ENCODE measurements at regions not wholly inside any gene's neighbourhood (a gene's known extent, or its start where the extent isn't known, plus 50 kb on each side); places are given as distances from the start of the nearest gene placed in this dataset.
"Not testable (repeated sequence)": the region's sequence is repeated elsewhere in the genome, so short reads cannot be mapped to it uniquely, and the experiment has no call there.

- H3K27ac ChIP-seq (ENCODE audit: insufficient read length, low read depth, low read length), result no peak overlapping the region
- H3K18ac ChIP-seq (ENCODE audit: insufficient read length, low read depth, low read length), result no peak overlapping the region
- H3K27me3 ChIP-seq (ENCODE audit: insufficient read depth, low read length), result no peaks in the 10 kb centered on the region
- no peak overlapping the region for H3T11ph ChIP-seq (ENCODE audit: low read length)
- H3K23me2 ChIP-seq (ENCODE audit: insufficient read length, low read depth, low read length, poor library complexity, severe bottlenecking), result no peaks in the 10 kb centered on the region
- no peak overlapping the region for H2AFZ ChIP-seq (ENCODE audit: low read length)
- H4K91ac ChIP-seq (ENCODE audit: insufficient read length, low read depth, low read length), result no peak overlapping the region
- WGBS (ENCODE audit: extremely low coverage, insufficient read length, low lambda C conversion rate), result no CpG with 5 or more reads among the region's 1 CpG
- H3K56ac ChIP-seq (ENCODE audit: insufficient read length, low read depth, low read length), result no peak overlapping the region
- Mint-ChIP-seq H3K27me3 (ENCODE audit: low read depth) (no peaks in the 10 kb centered on the region), H3K4me1 (no peaks in the 10 kb centered on the region), H3K36me3 (ENCODE audit: insufficient read depth in 1 of 3, low read depth in 3 of 3) (no peaks in the 10 kb centered on the region), H3K9me3 (no peaks in the 10 kb centered on the region), H3K4me3 (no peak overlapping the region), H3K27ac (no peak overlapping the region)
- H3K9ac ChIP-seq (ENCODE audit: extremely low read depth, insufficient read length, low read length), result no peak overlapping the region
- H2AK5ac ChIP-seq (ENCODE audit: insufficient read length, low read length), result no peak overlapping the region
- no peak overlapping the region for H4K8ac ChIP-seq (replicated peaks; ENCODE audit: insufficient read length, low read depth, low read length)
- no peak overlapping the region for H2BK120ac ChIP-seq (ENCODE audit: low read depth, low read length, poor library complexity, severe bottlenecking)
- no peak overlapping the region for H2BK5ac ChIP-seq (ENCODE audit: insufficient read length, low read length)
- H4K20me1 ChIP-seq (ENCODE audit: control insufficient read depth, insufficient read depth, insufficient read length), result no peaks in the 10 kb centered on the region
- H3K4me2 ChIP-seq (ENCODE audit: insufficient read depth, insufficient read length, low read length), result no peak overlapping the region
- no peak for TF ChIP-seq CTCF (conservative IDR thresholded peaks at IDR 0.05)
- no peak overlapping the region for H3K14ac ChIP-seq (ENCODE audit: insufficient read depth, low read length)
- no peaks in the 10 kb centered on the region for H3K9me3 ChIP-seq (ENCODE audit: control insufficient read depth, low read depth, low read length)
- no peaks in the 10 kb centered on the region for H3K79me2 ChIP-seq (ENCODE audit: insufficient read depth, low read length)
- no peak overlapping the region for H3K4ac ChIP-seq (ENCODE audit: low read depth, low read length)
- H3K4me1 ChIP-seq (ENCODE audit: insufficient read depth, low read length), result no peaks in the 10 kb centered on the region
- H3K23ac ChIP-seq (ENCODE audit: insufficient read length, low read depth, low read length), result no peak overlapping the region
- H2BK20ac ChIP-seq (ENCODE audit: low read depth, low read length, poor library complexity, severe bottlenecking), result no peak overlapping the region
- no peaks in the 10 kb centered on the region for H3K79me1 ChIP-seq (ENCODE audit: insufficient read depth, low read depth, low read length, poor library complexity, severe bottlenecking)
- no peak overlapping the region for H2BK12ac ChIP-seq (ENCODE audit: insufficient read length, low read depth, low read length)
- H2BK15ac ChIP-seq (ENCODE audit: low read depth, low read length), result no peak overlapping the region
- H4K5ac ChIP-seq (ENCODE audit: insufficient read length, low read depth, low read length), result no peak overlapping the region
- DNase-seq, result no peak
Measured at GRCh38 chr3:21962456-21962855, 211.4 kb upstream of the ZNF385D start.

- H3K27ac Mint-ChIP-seq; H2BK120ac ChIP-seq (ENCODE audit: low read depth, low read length, poor library complexity, severe bottlenecking); H3K27me3 Mint-ChIP-seq (ENCODE audit: low read depth); H3K23ac ChIP-seq (ENCODE audit: insufficient read length, low read depth, low read length); H3T11ph ChIP-seq (ENCODE audit: low read length); H2AFZ ChIP-seq (ENCODE audit: low read length); H2BK20ac ChIP-seq (ENCODE audit: low read depth, low read length, poor library complexity, severe bottlenecking); H3K27ac ChIP-seq (ENCODE audit: insufficient read length, low read depth, low read length); H3K4me3 Mint-ChIP-seq; H3K56ac ChIP-seq (ENCODE audit: insufficient read length, low read depth, low read length); H3K36me3 Mint-ChIP-seq (ENCODE audit: insufficient read depth in 1 of 3, low read depth in 3 of 3); H3K4ac ChIP-seq (ENCODE audit: low read depth, low read length); H3K4me2 ChIP-seq (ENCODE audit: insufficient read depth, insufficient read length, low read length); H3K4me1 ChIP-seq (ENCODE audit: insufficient read depth, low read length); H3K4me1 Mint-ChIP-seq; H3K9me3 Mint-ChIP-seq; H2BK15ac ChIP-seq (ENCODE audit: low read depth, low read length); H3K9me3 ChIP-seq (ENCODE audit: control insufficient read depth, low read depth, low read length); H4K20me1 ChIP-seq (ENCODE audit: control insufficient read depth, insufficient read depth, insufficient read length); H3K79me2 ChIP-seq (ENCODE audit: insufficient read depth, low read length); H4K5ac ChIP-seq (ENCODE audit: insufficient read length, low read depth, low read length); H2BK12ac ChIP-seq (ENCODE audit: insufficient read length, low read depth, low read length); H3K23me2 ChIP-seq (ENCODE audit: insufficient read length, low read depth, low read length, poor library complexity, severe bottlenecking); H3K14ac ChIP-seq (ENCODE audit: insufficient read depth, low read length); H2BK5ac ChIP-seq (ENCODE audit: insufficient read length, low read length); H3K18ac ChIP-seq (ENCODE audit: insufficient read length, low read depth, low read length); H4K8ac ChIP-seq (replicated peaks; ENCODE audit: insufficient read length, low read depth, low read length); H2AK5ac ChIP-seq (ENCODE audit: insufficient read length, low read length); H4K91ac ChIP-seq (ENCODE audit: insufficient read length, low read depth, low read length); DNase-seq; H3K79me1 ChIP-seq (ENCODE audit: insufficient read depth, low read depth, low read length, poor library complexity, severe bottlenecking); H3K27me3 ChIP-seq (ENCODE audit: insufficient read depth, low read length); H3K9ac ChIP-seq (ENCODE audit: extremely low read depth, insufficient read length, low read length): not testable (repeated sequence)
- WGBS (ENCODE audit: extremely low coverage, insufficient read length, low lambda C conversion rate), result no CpG with 5 or more reads among the region's 8 CpGs
Measured at GRCh38 chr3:21966457-21966856, 215.4 kb upstream of the ZNF385D start.
